H9 (cell line): ENCODE measurements at regions not wholly inside any gene's neighbourhood (a gene's known extent, or its start where the extent isn't known, plus 50 kb on each side); places are given as distances from the start of the nearest gene placed in this dataset.

Experiments
- DNase-seq: peaks from one replicate; pipeline ENCODE4 v3.0.0-alpha.2; 2017
- H2AFZ ChIP-seq: one replicate; pipeline ENCODE4 v1.6.1; 2013; ENCODE audit warnings: mild to moderate bottlenecking, low read length, control low read depth, moderate library complexity
- H2AK5ac ChIP-seq: 2 replicates; pipeline ENCODE4 v1.6.1; 2013; ENCODE audit warnings: low read length, control low read depth, mixed read lengths; ENCODE audit not compliant: insufficient read length
- H2BK120ac ChIP-seq: one replicate; pipeline ENCODE4 v1.6.1; 2013; ENCODE audit warnings: low read depth, mild to moderate bottlenecking, low read length, control low read depth, inconsistent platforms; ENCODE audit not compliant: poor library complexity, severe bottlenecking
- H2BK12ac ChIP-seq: 2 replicates; pipeline ENCODE4 v1.6.1; 2013; ENCODE audit warnings: low read length, control low read depth, mixed read lengths, low read depth; ENCODE audit not compliant: insufficient read length
- H2BK15ac ChIP-seq: 2 replicates; pipeline ENCODE4 v1.6.1; 2013; ENCODE audit warnings: low read depth, low read length, control low read depth
- H2BK20ac ChIP-seq: one replicate; pipeline ENCODE4 v1.6.1; 2013; ENCODE audit warnings: low read depth, mild to moderate bottlenecking, low read length, control low read depth, inconsistent platforms; ENCODE audit not compliant: poor library complexity, severe bottlenecking
- H2BK5ac ChIP-seq: 2 replicates; pipeline ENCODE4 v1.6.1; 2013; ENCODE audit warnings: low read length, control low read depth, mixed read lengths; ENCODE audit not compliant: insufficient read length
- H3K14ac ChIP-seq: 2 replicates; pipeline ENCODE4 v1.6.1; 2013; ENCODE audit warnings: low read length, control low read depth; ENCODE audit not compliant: insufficient read depth
- H3K18ac ChIP-seq: 2 replicates; pipeline ENCODE4 v1.6.1; 2013; ENCODE audit warnings: low read depth, mild to moderate bottlenecking, mixed read lengths, low read length, control low read depth; ENCODE audit not compliant: insufficient read length
- H3K23ac ChIP-seq: 2 replicates; pipeline ENCODE4 v1.6.1; 2013; ENCODE audit warnings: low read length, control low read depth, mixed read lengths, low read depth; ENCODE audit not compliant: insufficient read length
- H3K23me2 ChIP-seq: 2 replicates; pipeline ENCODE4 v1.6.1; 2013; ENCODE audit warnings: low read depth, mild to moderate bottlenecking, mixed read lengths, low read length, control low read depth; ENCODE audit not compliant: insufficient read length, poor library complexity, severe bottlenecking
- H3K27ac ChIP-seq: 2 replicates; pipeline ENCODE4 v1.5.1; 2013; ENCODE audit warnings: low read length, control low read depth, mixed read lengths, low read depth; ENCODE audit not compliant: insufficient read length
- H3K27me3 ChIP-seq: 2 replicates; pipeline ENCODE4 v1.6.1; 2013; ENCODE audit warnings: low read length, control low read depth, inconsistent platforms; ENCODE audit not compliant: insufficient read depth
- H3K4ac ChIP-seq: 2 replicates; pipeline ENCODE4 v1.6.1; 2013; ENCODE audit warnings: low read depth, mild to moderate bottlenecking, control low read depth, inconsistent platforms, low read length, moderate library complexity
- H3K4me1 ChIP-seq: 2 replicates; pipeline ENCODE4 v1.6.1; 2013; ENCODE audit warnings: low read length, control low read depth, inconsistent platforms; ENCODE audit not compliant: insufficient read depth
- H3K4me2 ChIP-seq: 2 replicates; pipeline ENCODE4 v1.6.1; 2013; ENCODE audit warnings: low read length, control low read depth, mixed read lengths; ENCODE audit not compliant: insufficient read length, insufficient read depth
- H3K56ac ChIP-seq: 2 replicates; pipeline ENCODE4 v1.6.1; 2013; ENCODE audit warnings: low read depth, mild to moderate bottlenecking, mixed read lengths, low read length, control low read depth; ENCODE audit not compliant: insufficient read length
- H3K79me1 ChIP-seq: 2 replicates; pipeline ENCODE4 v1.6.1; 2013; ENCODE audit warnings: low read depth, mild to moderate bottlenecking, moderate library complexity, low read length, control low read depth, inconsistent platforms; ENCODE audit not compliant: insufficient read depth, poor library complexity, severe bottlenecking
- H3K79me2 ChIP-seq: 2 replicates; pipeline ENCODE4 v1.6.1; 2013; ENCODE audit warnings: low read length, control low read depth, inconsistent platforms; ENCODE audit not compliant: insufficient read depth
- H3K9ac ChIP-seq: 2 replicates; pipeline ENCODE4 v1.6.1; 2013; ENCODE audit warnings: low read length, control low read depth, mixed read lengths; ENCODE audit not compliant: insufficient read length; ENCODE audit errors: extremely low read depth
- H3K9me3 ChIP-seq: one replicate; pipeline ENCODE4 v1.6.1; 2013; ENCODE audit warnings: low read depth, low read length, inconsistent platforms; ENCODE audit not compliant: control insufficient read depth
- H3T11ph ChIP-seq: one replicate; pipeline ENCODE4 v1.6.1; 2013; ENCODE audit warnings: mild to moderate bottlenecking, low read length, control low read depth, inconsistent platforms
- H4K20me1 ChIP-seq: one replicate; pipeline ENCODE4 v1.6.1; 2013; ENCODE audit not compliant: control insufficient read depth, insufficient read length, insufficient read depth
- H4K5ac ChIP-seq: 2 replicates; pipeline ENCODE4 v1.6.1; 2013; ENCODE audit warnings: low read depth, mild to moderate bottlenecking, mixed read lengths, low read length, control low read depth; ENCODE audit not compliant: insufficient read length
- H4K8ac ChIP-seq: replicated peaks from 2 replicates; pipeline ENCODE4 v1.6.1; 2013; ENCODE audit warnings: low read length, control low read depth, mixed read lengths, low read depth; ENCODE audit not compliant: insufficient read length
- H4K91ac ChIP-seq: 2 replicates; pipeline ENCODE4 v1.6.1; 2013; ENCODE audit warnings: low read depth, mild to moderate bottlenecking, moderate library complexity, mixed read lengths, low read length, control low read depth; ENCODE audit not compliant: insufficient read length
- H3K27ac Mint-ChIP-seq, 3 experiments: 2 replicates in 2 of 3; 3 replicates in 1 of 3; pipeline ENCODE4 v1.8.0; 2020 to 2021; ENCODE audit warnings: mixed read lengths in 3 of 3, mild to moderate bottlenecking in 1 of 3, moderate library complexity in 1 of 3
- H3K27me3 Mint-ChIP-seq: 2 replicates; pipeline ENCODE4 v1.8.0; 2021; ENCODE audit warnings: low read depth, mild to moderate bottlenecking, moderate library complexity, mixed read lengths
- H3K36me3 Mint-ChIP-seq, 3 experiments: 2 replicates in 2 of 3; 3 replicates in 1 of 3; pipeline ENCODE4 v1.8.0; 2020 to 2021; ENCODE audit warnings: low read depth in 3 of 3, mixed read lengths in 3 of 3; ENCODE audit not compliant: insufficient read depth in 1 of 3
- H3K4me1 Mint-ChIP-seq, 2 experiments: 2 replicates each; pipeline ENCODE4 v1.8.0; 2020; ENCODE audit warnings: mixed read lengths in 2 of 2
- H3K4me3 Mint-ChIP-seq, 2 experiments: 2 replicates in 1 of 2; 3 replicates in 1 of 2; pipeline ENCODE4 v1.8.0; 2020 to 2021; ENCODE audit warnings: mild to moderate bottlenecking in 2 of 2, mixed read lengths in 2 of 2, moderate library complexity in 1 of 2
- H3K9me3 Mint-ChIP-seq, 2 experiments: 2 replicates in 1 of 2; 3 replicates in 1 of 2; pipeline ENCODE4 v1.8.0; 2020; ENCODE audit warnings: mild to moderate bottlenecking in 2 of 2, mixed read lengths in 2 of 2, moderate library complexity in 1 of 2
- CTCF ChIP-seq: fragments of 200-600 bp; sonication (generic); conservative IDR thresholded peaks from 3 replicates; pipeline ENCODE4 v1.8.0; 2021; ENCODE audit warnings: antibody characterized with exemption, mild to moderate bottlenecking
- WGBS: extraction: QIAGEN DNeasy Blood & Tissue Kit; methylation state at CpG from one replicate; pipeline ENCODE4 v1.1.7; 2013; ENCODE audit warnings: missing lambda C conversion rate, low lambda C conversion rate, mixed read lengths; ENCODE audit not compliant: insufficient read length; ENCODE audit errors: extremely low coverage; 5-methylcytosine and 5-hydroxymethylcytosine counted together

DNA sequence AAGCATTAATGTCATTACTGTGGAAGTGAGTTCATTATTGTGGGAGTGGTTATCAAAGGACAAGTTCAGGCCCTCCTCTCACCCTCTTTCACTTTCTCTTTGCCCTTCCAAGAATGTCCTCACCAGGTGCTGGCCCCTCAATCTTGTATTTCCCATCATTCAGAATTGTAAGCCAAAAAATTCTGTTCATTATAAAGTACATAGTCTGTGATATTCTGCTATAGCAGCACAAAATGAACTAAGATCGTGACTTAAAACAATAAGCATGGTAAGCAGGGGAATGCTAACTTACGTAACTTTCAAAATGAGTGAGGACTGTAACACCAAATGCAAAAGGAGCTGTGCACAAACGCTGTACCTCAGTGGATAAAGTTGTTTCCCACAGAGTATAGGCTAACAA is 515.7 kb upstream of the BTBD3 start:
- H3K27me3 Mint-ChIP-seq: no peaks in the 10 kb centered on the region
- Histone ChIP-seq H4K8ac (no peak overlapping the region), H3K23me2 (no peaks in the 10 kb centered on the region), H2AFZ (no peak overlapping the region), H3K18ac (no peak overlapping the region), H3K4me2 (no peak overlapping the region), H3K27ac (no peak overlapping the region), H3K9ac (no peak overlapping the region), H3K79me1 (no peaks in the 10 kb centered on the region), H4K5ac (no peak overlapping the region), H3K9me3 (no peaks in the 10 kb centered on the region), H3K14ac (no peak overlapping the region), H2AK5ac (no peak overlapping the region), H4K91ac (no peak overlapping the region), H2BK15ac (no peak overlapping the region), H2BK20ac (no peak overlapping the region), H3K4ac (no peak overlapping the region), H3T11ph (no peak overlapping the region), H3K27me3 (no peaks in the 10 kb centered on the region), H3K79me2 (no peaks in the 10 kb centered on the region), H3K23ac (no peak overlapping the region), H3K56ac (no peak overlapping the region), H3K4me1 (no peaks in the 10 kb centered on the region), H2BK12ac (no peak overlapping the region), H4K20me1 (no peaks in the 10 kb centered on the region), H2BK5ac (no peak overlapping the region), H2BK120ac (no peak overlapping the region)
- TF ChIP-seq CTCF: no peak
- WGBS: no CpG with 5 or more reads among the region's 3 CpGs
- no peaks in the 10 kb centered on the region for H3K36me3 Mint-ChIP-seq
- no peaks in the 10 kb centered on the region for H3K4me1 Mint-ChIP-seq
- no peak for DNase-seq
- H3K4me3 Mint-ChIP-seq: no peak overlapping the region
- H3K9me3 Mint-ChIP-seq: no peaks in the 10 kb centered on the region
- H3K27ac Mint-ChIP-seq: no peak overlapping the region
